ENCODE measurements at regions not wholly inside any gene's neighbourhood (a gene's known extent, or its start where the extent isn't known, plus 50 kb on each side); places are given as distances from the start of the nearest gene placed in this dataset.

DNA sequence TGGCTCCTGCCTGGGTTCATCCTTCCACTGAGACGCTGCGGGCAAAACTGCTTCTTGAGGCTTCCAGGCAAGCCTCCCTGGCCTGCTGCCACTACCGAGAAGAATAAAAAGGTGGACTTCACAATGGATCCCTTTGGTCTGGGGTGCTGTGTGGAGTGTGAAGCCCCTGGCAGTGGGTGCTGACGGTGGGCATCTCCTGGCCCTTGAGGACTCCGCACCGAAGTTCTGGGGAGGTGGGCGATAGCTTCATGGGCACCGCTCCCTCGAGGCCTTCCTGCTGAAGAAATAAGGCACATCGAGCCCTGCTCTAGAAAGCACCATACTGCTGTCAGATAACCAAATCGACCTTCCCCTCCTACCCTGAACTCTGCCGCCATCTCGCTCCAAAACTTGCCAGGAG is 106.6 kb upstream of the CTBP2 start:
- no peaks in the 10 kb centered on the region for H3K36me3 Mint-ChIP-seq
- TF ChIP-seq, protein P1, sequence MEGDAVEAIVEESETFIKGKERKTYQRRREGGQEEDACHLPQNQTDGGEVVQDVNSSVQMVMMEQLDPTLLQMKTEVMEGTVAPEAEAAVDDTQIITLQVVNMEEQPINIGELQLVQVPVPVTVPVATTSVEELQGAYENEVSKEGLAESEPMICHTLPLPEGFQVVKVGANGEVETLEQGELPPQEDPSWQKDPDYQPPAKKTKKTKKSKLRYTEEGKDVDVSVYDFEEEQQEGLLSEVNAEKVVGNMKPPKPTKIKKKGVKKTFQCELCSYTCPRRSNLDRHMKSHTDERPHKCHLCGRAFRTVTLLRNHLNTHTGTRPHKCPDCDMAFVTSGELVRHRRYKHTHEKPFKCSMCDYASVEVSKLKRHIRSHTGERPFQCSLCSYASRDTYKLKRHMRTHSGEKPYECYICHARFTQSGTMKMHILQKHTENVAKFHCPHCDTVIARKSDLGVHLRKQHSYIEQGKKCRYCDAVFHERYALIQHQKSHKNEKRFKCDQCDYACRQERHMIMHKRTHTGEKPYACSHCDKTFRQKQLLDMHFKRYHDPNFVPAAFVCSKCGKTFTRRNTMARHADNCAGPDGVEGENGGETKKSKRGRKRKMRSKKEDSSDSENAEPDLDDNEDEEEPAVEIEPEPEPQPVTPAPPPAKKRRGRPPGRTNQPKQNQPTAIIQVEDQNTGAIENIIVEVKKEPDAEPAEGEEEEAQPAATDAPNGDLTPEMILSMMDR (IDR thresholded peaks at IDR 0.05), result no peak
- Histone ChIP-seq H3K4me1 (ENCODE audit: control insufficient read depth, insufficient read depth, low read length) (no peaks in the 10 kb centered on the region), H3K36me3 (ENCODE audit: control insufficient read depth, insufficient read depth, low read length) (no peaks in the 10 kb centered on the region), H3K9me3 (ENCODE audit: control insufficient read depth, insufficient read depth, low read length) (no peaks in the 10 kb centered on the region), H3K4me3 (ENCODE audit: low read length) (no peak overlapping the region), H3K27me3 (ENCODE audit: control insufficient read depth, insufficient read depth, low read length) (no peaks in the 10 kb centered on the region), H3K27ac (ENCODE audit: low read length) (no peak overlapping the region)
- H3K4me1 Mint-ChIP-seq, result no peaks in the 10 kb centered on the region
- H3K27me3 Mint-ChIP-seq (ENCODE audit: low read depth in 2 of 2), result peaks cover 11 to 25% of the 10 kb centered on the region in 2 donors
- H3K4me3 Mint-ChIP-seq, result no peak overlapping the region
- no peak for DNase-seq
- WGBS (ENCODE audit: insufficient coverage), result 81% methylated on average over 13 of the region's 13 CpGs
- intact Hi-C loops (cut with micrococcal nuclease), result no loop called here
- H3K9me3 Mint-ChIP-seq, result no peaks in the 10 kb centered on the region
- no peak for ATAC-seq
- no peak overlapping the region for H3K27ac Mint-ChIP-seq

DNA sequence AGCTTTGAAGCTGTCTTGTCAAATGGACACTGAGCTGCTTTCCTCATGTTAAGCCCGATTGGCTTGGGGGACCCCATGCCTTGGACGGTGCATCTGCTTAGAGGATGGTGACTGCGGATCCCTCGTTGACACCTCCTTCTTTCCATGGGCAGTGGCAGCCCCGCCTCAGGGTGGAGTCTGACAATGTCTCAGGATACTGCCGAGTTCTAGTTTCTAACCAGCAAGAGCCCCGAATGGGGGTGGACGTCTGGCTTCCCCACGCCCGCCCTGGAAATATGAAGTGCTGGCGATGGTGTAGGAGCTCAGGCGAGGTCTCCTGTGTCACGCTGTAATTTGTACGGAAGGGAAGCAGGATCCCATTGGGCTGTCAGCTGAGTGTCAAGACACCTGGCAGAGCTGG is 106.2 kb upstream of the CTBP2 start:
- Mint-ChIP-seq H3K36me3 (no peaks in the 10 kb centered on the region), H3K9me3 (no peaks in the 10 kb centered on the region), H3K27me3 (ENCODE audit: low read depth in 2 of 2) (peaks cover 15 to 25% of the 10 kb centered on the region in 2 donors), H3K4me1 (no peaks in the 10 kb centered on the region), H3K4me3 (no peak overlapping the region), H3K27ac (no peak overlapping the region)
- 85% methylated on average over 14 of the region's 14 CpGs for WGBS (ENCODE audit: insufficient coverage)
- Histone ChIP-seq H3K4me1 (ENCODE audit: control insufficient read depth, insufficient read depth, low read length) (no peaks in the 10 kb centered on the region), H3K27ac (ENCODE audit: low read length) (no peak overlapping the region), H3K4me3 (ENCODE audit: low read length) (no peak overlapping the region), H3K36me3 (ENCODE audit: control insufficient read depth, insufficient read depth, low read length) (no peaks in the 10 kb centered on the region), H3K27me3 (ENCODE audit: control insufficient read depth, insufficient read depth, low read length) (no peaks in the 10 kb centered on the region), H3K9me3 (ENCODE audit: control insufficient read depth, insufficient read depth, low read length) (no peaks in the 10 kb centered on the region)
- ATAC-seq (no peak), DNase-seq (no peak)
- TF ChIP-seq, protein P1 (IDR thresholded peaks at IDR 0.05), result no peak
- intact Hi-C loops (cut with micrococcal nuclease), result no loop called here

GRCh38 chr10:125265579-125265955 is 105.2 kb upstream of the CTBP2 start:
- no peaks in the 10 kb centered on the region for H3K4me1 Mint-ChIP-seq
- no peaks in the 10 kb centered on the region for H3K4me1 ChIP-seq (ENCODE audit: control insufficient read depth, insufficient read depth, low read length)
- TF ChIP-seq, protein P1 (IDR thresholded peaks at IDR 0.05), result no peak
- no peaks in the 10 kb centered on the region for H3K27me3 ChIP-seq (ENCODE audit: control insufficient read depth, insufficient read depth, low read length)
- H3K27ac ChIP-seq (ENCODE audit: low read length), result no peak overlapping the region
- H3K27me3 Mint-ChIP-seq (ENCODE audit: low read depth in 2 of 2), result peaks cover 15 to 22% of the 10 kb centered on the region in 2 donors
- no peaks in the 10 kb centered on the region for H3K36me3 ChIP-seq (ENCODE audit: control insufficient read depth, insufficient read depth, low read length)
- 90% methylated on average over 6 of the region's 6 CpGs for WGBS (ENCODE audit: insufficient coverage)
- no peak overlapping the region for H3K27ac Mint-ChIP-seq
- H3K4me3 ChIP-seq (ENCODE audit: low read length), result no peak overlapping the region
- no peak for DNase-seq
- no peak for ATAC-seq
- no peaks in the 10 kb centered on the region for H3K36me3 Mint-ChIP-seq
- H3K4me3 Mint-ChIP-seq, result no peak overlapping the region
- H3K9me3 Mint-ChIP-seq, result no peaks in the 10 kb centered on the region
- intact Hi-C loops (cut with micrococcal nuclease), result no loop called here
- no peaks in the 10 kb centered on the region for H3K9me3 ChIP-seq (ENCODE audit: control insufficient read depth, insufficient read depth, low read length)

- peaks cover 11 to 22% of the 10 kb centered on the region in 2 donors for H3K27me3 Mint-ChIP-seq (ENCODE audit: low read depth in 2 of 2)
- H3K4me1 Mint-ChIP-seq, result no peaks in the 10 kb centered on the region
- Histone ChIP-seq H3K9me3 (ENCODE audit: control insufficient read depth, insufficient read depth, low read length) (no peaks in the 10 kb centered on the region), H3K36me3 (ENCODE audit: control insufficient read depth, insufficient read depth, low read length) (no peaks in the 10 kb centered on the region), H3K27me3 (ENCODE audit: control insufficient read depth, insufficient read depth, low read length) (no peaks in the 10 kb centered on the region), H3K4me1 (ENCODE audit: control insufficient read depth, insufficient read depth, low read length) (no peaks in the 10 kb centered on the region), H3K27ac (ENCODE audit: low read length) (no peak overlapping the region), H3K4me3 (ENCODE audit: low read length) (no peak overlapping the region)
- H3K27ac Mint-ChIP-seq, result no peak overlapping the region
- DNase-seq, result no peak
- intact Hi-C loops (cut with micrococcal nuclease), result no loop called here
- no peak overlapping the region for H3K4me3 Mint-ChIP-seq
- ATAC-seq, result no peak
- TF ChIP-seq, protein P1 (IDR thresholded peaks at IDR 0.05), result no peak
- 78% methylated on average over 13 of the region's 13 CpGs for WGBS (ENCODE audit: insufficient coverage)
- H3K9me3 Mint-ChIP-seq, result no peaks in the 10 kb centered on the region
- H3K36me3 Mint-ChIP-seq, result no peaks in the 10 kb centered on the region
These were observed 104.6 kb upstream of the CTBP2 start for GRCh38 chr10:125264757-125265578.
